Endothelial cell of umbilical vein (primary cell): ENCODE measurements at regions not wholly inside any gene's neighbourhood (a gene's known extent, or its start where the extent isn't known, plus 50 kb on each side); places are given as distances from the start of the nearest gene placed in this dataset.

ENCODE experiments used
- BruUV-seq: library from RNA; stranded (reverse); fragments of 400-500 nt; replicated peaks from 2 replicates; lab custom pipeline; 2021; lab: Mats Ljungman, UMichigan
- CTCF ChIA-PET: fragments of 300-600, 350-600 bp; sonication (Branson Sonifier 250); formaldehyde crosslinking; loops from one replicate; lab custom pipeline; 2021; ENCODE audit warnings: antibody characterized with exemption, inconsistent platforms; lab: Charles Lee
- POLR2A ChIA-PET: fragments of 300-600, 350-600 bp; sonication (Branson Sonifier 250); formaldehyde crosslinking; loops from one replicate; lab custom pipeline; 2021; ENCODE audit warnings: antibody characterized with exemption, inconsistent platforms; lab: Charles Lee
- DNase-seq: peaks from one replicate; pipeline ENCODE4 v3.0.0-alpha.2; 2011; ENCODE audit warnings: low read depth, low spot score
- FAIRE-seq: peaks from 2 replicates; lab custom pipeline; 2011; peaks lifted over from hg19 to GRCh38; lab: Jason Lieb, UNC
- H2AFZ ChIP-seq: 2 replicates; pipeline ENCODE4 v1.6.0; 2012; ENCODE audit warnings: low read depth, low read length, control low read depth, inconsistent platforms
- H3K27ac ChIP-seq: 2 replicates; pipeline ENCODE4 v1.5.1; 2011; ENCODE audit warnings: low read depth, mild to moderate bottlenecking, control low read depth, low read length, moderate library complexity; ENCODE audit not compliant: insufficient read depth
- H3K27me3 ChIP-seq, 2 experiments: 2 replicates each; pipeline versions ENCODE4 v1.6.0 to v1.6.1; 2011; ENCODE audit warnings: low read length in 2 of 2, mixed read lengths in 1 of 2; ENCODE audit not compliant: control insufficient read depth in 2 of 2, insufficient read depth in 2 of 2
- H3K36me3 ChIP-seq, 2 experiments: 2 replicates in 1 of 2; 3 replicates in 1 of 2; pipeline ENCODE4 v1.5.1; 2011; ENCODE audit warnings: low read length in 2 of 2, mild to moderate bottlenecking in 1 of 2, moderate library complexity in 1 of 2; ENCODE audit not compliant: control insufficient read depth in 2 of 2, insufficient read depth in 2 of 2; ENCODE audit errors: extremely low read depth in 1 of 2
- H3K4me1 ChIP-seq: 3 replicates; pipeline ENCODE4 v1.5.1; 2011; ENCODE audit warnings: mild to moderate bottlenecking, low read length; ENCODE audit not compliant: control insufficient read depth, insufficient read depth; ENCODE audit errors: extremely low read depth
- H3K4me2 ChIP-seq: 2 replicates; pipeline ENCODE4 v1.6.1; 2011; ENCODE audit warnings: low read length, control low read depth, mixed read lengths; ENCODE audit not compliant: insufficient read depth
- H3K4me3 ChIP-seq, 3 experiments: fragments of 200-600 bp in 1 of 3; sonication (generic), shearing (Covaris generic) in 1 of 3; replicated peaks in 1 of 3; 2 replicates each; pipeline ENCODE4 v1.5.1; 2011 to 2016; ENCODE audit warnings: control low read depth in 3 of 3, low read length in 3 of 3, mild to moderate bottlenecking in 2 of 3, inconsistent platforms in 1 of 3, low read depth in 1 of 3, moderate library complexity in 1 of 3; ENCODE audit not compliant: insufficient read depth in 1 of 3
- H3K79me2 ChIP-seq: 2 replicates; pipeline ENCODE4 v1.6.0; 2012; ENCODE audit warnings: low read length, inconsistent platforms; ENCODE audit not compliant: control insufficient read depth, insufficient read depth
- H3K9ac ChIP-seq: replicated peaks from 2 replicates; pipeline ENCODE3; 2011; ENCODE audit warnings: low read length, control low read depth; ENCODE audit not compliant: insufficient read depth; ENCODE audit errors: extremely low read depth
- H3K9me1 ChIP-seq: replicated peaks from 3 replicates; pipeline ENCODE4 v1.6.0; 2011; ENCODE audit warnings: mild to moderate bottlenecking, low read length; ENCODE audit not compliant: control insufficient read depth, insufficient read depth; ENCODE audit errors: extremely low read depth
- H3K9me3 ChIP-seq: replicated peaks from 2 replicates; pipeline ENCODE4 v1.5.1; 2012; ENCODE audit warnings: low read length, inconsistent platforms; ENCODE audit not compliant: control insufficient read depth, insufficient read depth
- H4K20me1 ChIP-seq: replicated peaks from 2 replicates; pipeline ENCODE3; 2011; ENCODE audit warnings: mild to moderate bottlenecking, low read length; ENCODE audit not compliant: control insufficient read depth, insufficient read depth; ENCODE audit errors: extremely low read depth
- EZH2 ChIP-seq: IDR thresholded peaks from 2 replicates; pipeline ENCODE4 v1.6.1; 2012; ENCODE audit warnings: borderline replicate concordance, low read depth, mild to moderate bottlenecking, moderate library complexity, low read length, inconsistent platforms; ENCODE audit not compliant: severe bottlenecking
- JUN ChIP-seq: IDR thresholded peaks from 2 replicates; pipeline ENCODE4 v1.6.1; 2011; ENCODE audit warnings: borderline replicate concordance, low read depth; ENCODE audit not compliant: insufficient read length, insufficient read depth
- MAX ChIP-seq: IDR thresholded peaks from 2 replicates; pipeline ENCODE4 v1.6.1; 2011; ENCODE audit not compliant: insufficient read depth, insufficient read length
- MYC ChIP-seq: IDR thresholded peaks from one replicate; pipeline ENCODE4 v1.6.1; 2011; ENCODE audit warnings: mild to moderate bottlenecking, low read depth, low read length
- POLR2A ChIP-seq: IDR thresholded peaks from 2 replicates; pipeline ENCODE4 v1.6.1; 2012; ENCODE audit warnings: low read depth, mild to moderate bottlenecking, control low read depth, low read length
- POLR2AphosphoS5 ChIP-seq: IDR thresholded peaks from 2 replicates; pipeline ENCODE4 v1.6.1; 2012; ENCODE audit warnings: low read depth, mild to moderate bottlenecking, control low read depth, low read length, moderate library complexity; ENCODE audit not compliant: insufficient read depth
- dilution Hi-C: fragments of 300-500 bp; cut with MboI; formaldehyde crosslinking; loops from one replicate; pipeline ENCODE4 v1.15.0; 2019; ENCODE audit warnings: low sequenced_read_pairs; ENCODE audit not compliant: extremely low pct_ligation_motif_present
- intact Hi-C: fragments of 100-400 bp; cut with micrococcal nuclease; formaldehyde crosslinking; loops from one replicate; pipeline ENCODE4 v1.10.0; 2022
- TF ChIP-seq, protein P1 (sequence below), 2 donors: IDR thresholded peaks; 1 replicate in 1 of 2; 2 replicates in 1 of 2; pipeline ENCODE4 v1.5.1; 2011; ENCODE audit warnings: low read length in 2 of 2, mild to moderate bottlenecking in 2 of 2, moderate library complexity in 2 of 2, control low read depth in 1 of 2, inconsistent platforms in 1 of 2, low read depth in 1 of 2; ENCODE audit not compliant: insufficient read depth in 1 of 2; ENCODE audit errors: extremely low read depth in 1 of 2

DNA sequence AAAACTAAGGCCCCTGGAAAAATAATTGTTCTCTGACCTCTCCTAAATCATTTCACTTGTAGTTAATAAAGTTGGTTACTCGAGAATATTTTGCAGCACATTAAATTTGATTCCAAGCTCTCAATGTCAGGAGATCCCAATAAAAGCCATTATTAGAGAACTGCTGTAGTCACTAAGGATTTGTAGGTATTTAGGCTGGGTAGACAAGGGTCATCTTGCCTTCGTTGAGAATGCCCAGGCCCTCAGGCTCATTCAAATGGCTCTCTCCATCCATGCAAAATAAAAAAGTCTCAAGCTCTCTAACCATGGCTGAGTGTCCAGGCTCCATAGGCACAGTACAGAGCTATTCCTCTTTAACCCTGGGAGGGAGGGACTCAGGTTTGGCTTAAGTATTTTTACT is 117.0 kb upstream of the HMGCLL1 start:
- no TSS peak for BruUV-seq
- dilution Hi-C loops: no loop called here

More for the DNA sequence above, 117.0 kb upstream of the HMGCLL1 start:
- FAIRE-seq (no peak), DNase-seq (no peak)
- H4K20me1 ChIP-seq: no peaks in the 10 kb centered on the region
- H3K4me1 ChIP-seq: peaks cover 4% of the 10 kb centered on the region
- TF ChIP-seq EZH2 (no peak), MYC (no peak), JUN (no peak), POLR2A (no peak), MAX (no peak), POLR2AphosphoS5 (no peak)
- TF ChIP-seq, protein P1, sequence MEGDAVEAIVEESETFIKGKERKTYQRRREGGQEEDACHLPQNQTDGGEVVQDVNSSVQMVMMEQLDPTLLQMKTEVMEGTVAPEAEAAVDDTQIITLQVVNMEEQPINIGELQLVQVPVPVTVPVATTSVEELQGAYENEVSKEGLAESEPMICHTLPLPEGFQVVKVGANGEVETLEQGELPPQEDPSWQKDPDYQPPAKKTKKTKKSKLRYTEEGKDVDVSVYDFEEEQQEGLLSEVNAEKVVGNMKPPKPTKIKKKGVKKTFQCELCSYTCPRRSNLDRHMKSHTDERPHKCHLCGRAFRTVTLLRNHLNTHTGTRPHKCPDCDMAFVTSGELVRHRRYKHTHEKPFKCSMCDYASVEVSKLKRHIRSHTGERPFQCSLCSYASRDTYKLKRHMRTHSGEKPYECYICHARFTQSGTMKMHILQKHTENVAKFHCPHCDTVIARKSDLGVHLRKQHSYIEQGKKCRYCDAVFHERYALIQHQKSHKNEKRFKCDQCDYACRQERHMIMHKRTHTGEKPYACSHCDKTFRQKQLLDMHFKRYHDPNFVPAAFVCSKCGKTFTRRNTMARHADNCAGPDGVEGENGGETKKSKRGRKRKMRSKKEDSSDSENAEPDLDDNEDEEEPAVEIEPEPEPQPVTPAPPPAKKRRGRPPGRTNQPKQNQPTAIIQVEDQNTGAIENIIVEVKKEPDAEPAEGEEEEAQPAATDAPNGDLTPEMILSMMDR (IDR thresholded peaks at IDR 0.05; ENCODE audit: extremely low read depth in 1 of 2, insufficient read depth in 1 of 2, low read depth in 1 of 2, low read length in 2 of 2): no peak
- ChIA-PET CTCF (interaction anchor here (1.2 kb wide), 1 partner anchor 79 kb away, joined by 3 read pairs; no protein-coding TSS in a partner anchor), POLR2A (no interaction called here)
- no peak overlapping the region for H3K4me2 ChIP-seq
- no peak overlapping the region for H3K4me3 ChIP-seq
- H2AFZ ChIP-seq: no peak overlapping the region
- no peaks in the 10 kb centered on the region for H3K27me3 ChIP-seq
- no peaks in the 10 kb centered on the region for H3K36me3 ChIP-seq
- H3K9me1 ChIP-seq: no peaks in the 10 kb centered on the region
- intact Hi-C loops: no loop called here
- no peak overlapping the region for H3K9ac ChIP-seq
- no peaks in the 10 kb centered on the region for H3K79me2 ChIP-seq
- no peaks in the 10 kb centered on the region for H3K9me3 ChIP-seq
- H3K27ac ChIP-seq: no peak overlapping the region
